ENCODE measurements at regions not wholly inside any gene's neighbourhood (a gene's known extent, or its start where the extent isn't known, plus 50 kb on each side); places are given as distances from the start of the nearest gene placed in this dataset.

- dilution Hi-C loops (cut with HindIII; ENCODE audit: low sequenced_read_pairs, unreplicated experiment) = no loop called here
- ChIA-PET POLR2A (ENCODE audit: unreplicated experiment) (no interaction called here), CTCF (no interaction called here)
- WGBS, 2 experiments (ENCODE audit: extremely low coverage in 2 of 2, insufficient read length in 1 of 2) = 56% methylated on average over 1 of the region's 1 CpG; no CpG with 5 or more reads in 1 of the 2 experiments
- Histone ChIP-seq H4K8ac (ENCODE audit: low read depth in 2 of 2, low read length in 2 of 2) (no peak overlapping the region), H3K4me3 (ENCODE audit: insufficient read depth, low read depth, low read length) (no peak overlapping the region), H3K9me1 (ENCODE audit: insufficient read depth, low read length) (no peaks in the 10 kb centered on the region), H2AK5ac (ENCODE audit: low read depth, low read length) (no peak overlapping the region), H4K91ac (ENCODE audit: insufficient read depth, low read depth, low read length) (no peak overlapping the region), H2BK20ac (ENCODE audit: low read depth, low read length) (no peak overlapping the region), H3K4ac (ENCODE audit: low read depth, low read length) (no peak overlapping the region), H3K9me3 (ENCODE audit: control insufficient read depth, insufficient read depth, low read length) (peaks cover 5% of the 10 kb centered on the region; the same call in 1 of the 2 replicates), H3K18ac (ENCODE audit: low read depth, low read length) (no peak overlapping the region), H3K27me3 (ENCODE audit: control insufficient read depth, insufficient read depth, low read length) (peaks cover 3% of the 10 kb centered on the region; the same call in 1 of the 2 replicates), H3K4me1 (ENCODE audit: control insufficient read depth, insufficient read depth, low read length) (no peaks in the 10 kb centered on the region), H3K4me2 (ENCODE audit: low read depth, low read length) (no peak overlapping the region), H3K79me1 (ENCODE audit: low read depth in 1 of 2, low read length in 2 of 2) (no peaks in the 10 kb centered on the region), H2BK15ac (ENCODE audit: low read depth, low read length) (no peak overlapping the region), H3K27ac (ENCODE audit: insufficient read depth, low read length) (no peak overlapping the region), H3K23ac (ENCODE audit: low read depth, low read length) (no peak overlapping the region), H4K20me1 (ENCODE audit: insufficient read depth, low read length) (no peaks in the 10 kb centered on the region), H2BK5ac (ENCODE audit: low read depth, low read length, poor library complexity, severe bottlenecking) (no peak overlapping the region), H2AK9ac (replicated peaks; ENCODE audit: low read depth, low read length, poor library complexity) (no peak overlapping the region), H2AFZ (replicated peaks; ENCODE audit: low read length, poor library complexity) (no peak overlapping the region), H4K5ac (ENCODE audit: low read depth, low read length) (no peak overlapping the region), H3K56ac (ENCODE audit: extremely low read depth, insufficient read depth, low read length) (no peak overlapping the region), H3K36me3 (ENCODE audit: control insufficient read depth, insufficient read depth, low read length) (no peaks in the 10 kb centered on the region), H3K9ac (ENCODE audit: low read depth, low read length) (no peak overlapping the region), H2BK120ac (ENCODE audit: low read depth, low read length) (no peak overlapping the region), H3K14ac (replicated peaks; ENCODE audit: low read depth, low read length) (no peak overlapping the region)
- DNase-seq = no peak
- in situ Hi-C loops (cut with MboI; ENCODE audit: low sequenced_read_pairs) = no loop called here
- intact Hi-C loops (cut with micrococcal nuclease) = no loop called here
- TF ChIP-seq SMC3 (IDR thresholded peaks at IDR 0.05; ENCODE audit: low read depth, low read length) (no peak), FOS (IDR thresholded peaks at IDR 0.05; ENCODE audit: low read depth, low read length) (no peak), RFX5 (IDR thresholded peaks at IDR 0.05; ENCODE audit: low read depth, low read length) (no peak), RCOR1 (IDR thresholded peaks at IDR 0.05; ENCODE audit: insufficient replicate concordance, low read length) (no peak), POLR2A (IDR thresholded peaks at IDR 0.05; ENCODE audit: low read depth, low read length) (no peak), CHD1 (IDR thresholded peaks at IDR 0.05; ENCODE audit: low read depth, low read length) (no peak)
- TF ChIP-seq, protein P1, sequence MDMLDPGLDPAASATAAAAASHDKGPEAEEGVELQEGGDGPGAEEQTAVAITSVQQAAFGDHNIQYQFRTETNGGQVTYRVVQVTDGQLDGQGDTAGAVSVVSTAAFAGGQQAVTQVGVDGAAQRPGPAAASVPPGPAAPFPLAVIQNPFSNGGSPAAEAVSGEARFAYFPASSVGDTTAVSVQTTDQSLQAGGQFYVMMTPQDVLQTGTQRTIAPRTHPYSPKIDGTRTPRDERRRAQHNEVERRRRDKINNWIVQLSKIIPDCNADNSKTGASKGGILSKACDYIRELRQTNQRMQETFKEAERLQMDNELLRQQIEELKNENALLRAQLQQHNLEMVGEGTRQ (IDR thresholded peaks at IDR 0.05; ENCODE audit: low read depth, low read length) = no peak
- TF ChIP-seq, protein P2, sequence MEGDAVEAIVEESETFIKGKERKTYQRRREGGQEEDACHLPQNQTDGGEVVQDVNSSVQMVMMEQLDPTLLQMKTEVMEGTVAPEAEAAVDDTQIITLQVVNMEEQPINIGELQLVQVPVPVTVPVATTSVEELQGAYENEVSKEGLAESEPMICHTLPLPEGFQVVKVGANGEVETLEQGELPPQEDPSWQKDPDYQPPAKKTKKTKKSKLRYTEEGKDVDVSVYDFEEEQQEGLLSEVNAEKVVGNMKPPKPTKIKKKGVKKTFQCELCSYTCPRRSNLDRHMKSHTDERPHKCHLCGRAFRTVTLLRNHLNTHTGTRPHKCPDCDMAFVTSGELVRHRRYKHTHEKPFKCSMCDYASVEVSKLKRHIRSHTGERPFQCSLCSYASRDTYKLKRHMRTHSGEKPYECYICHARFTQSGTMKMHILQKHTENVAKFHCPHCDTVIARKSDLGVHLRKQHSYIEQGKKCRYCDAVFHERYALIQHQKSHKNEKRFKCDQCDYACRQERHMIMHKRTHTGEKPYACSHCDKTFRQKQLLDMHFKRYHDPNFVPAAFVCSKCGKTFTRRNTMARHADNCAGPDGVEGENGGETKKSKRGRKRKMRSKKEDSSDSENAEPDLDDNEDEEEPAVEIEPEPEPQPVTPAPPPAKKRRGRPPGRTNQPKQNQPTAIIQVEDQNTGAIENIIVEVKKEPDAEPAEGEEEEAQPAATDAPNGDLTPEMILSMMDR (conservative IDR thresholded peaks at IDR 0.05; ENCODE audit: low read depth, low read length) = no peak
- no TSS peak for BruUV-seq (replicated peaks)
- no peak for ATAC-seq (ENCODE audit: low read depth)
Measured at GRCh38 chr1:115572710-115573109, 69.1 kb upstream of the VANGL1 start.

Data from IMR-90 (cell line).